Karpas-422 (cell line): ENCODE measurements at regions not wholly inside any gene's neighbourhood (a gene's known extent, or its start where the extent isn't known, plus 50 kb on each side); places are given as distances from the start of the nearest gene placed in this dataset.

Experiments used
- DNase-seq: peaks from one replicate; pipeline ENCODE4 v3.0.0-alpha.2; 2015
- H2AFZ ChIP-seq: fragments of 200-600 bp; sonication (generic); 2 replicates; pipeline ENCODE4 v1.6.1; 2014; ENCODE audit warnings: antibody characterized with exemption, low read length, mixed read lengths
- H3K27ac ChIP-seq: fragments of 200-600 bp; sonication (generic); 2 replicates; pipeline ENCODE4 v1.5.1; 2014; ENCODE audit warnings: mild to moderate bottlenecking, low read length, moderate library complexity
- H3K27me3 ChIP-seq: fragments of 200-600 bp; sonication (generic); 2 replicates; pipeline ENCODE4 v1.6.1; 2014; ENCODE audit warnings: low read length, mixed read lengths
- H3K36me3 ChIP-seq: fragments of 200-600 bp; sonication (generic); 2 replicates; pipeline ENCODE4 v1.6.1; 2014; ENCODE audit warnings: low read length, mixed read lengths; ENCODE audit not compliant: insufficient read depth
- H3K4me1 ChIP-seq: fragments of 200-600 bp; sonication (generic); 2 replicates; pipeline ENCODE4 v1.6.1; 2014; ENCODE audit warnings: mild to moderate bottlenecking, low read length, mixed read lengths
- H3K4me2 ChIP-seq: fragments of 200-600 bp; sonication (generic); 2 replicates; pipeline ENCODE4 v1.6.1; 2014; ENCODE audit warnings: low read length, low read depth, mild to moderate bottlenecking; ENCODE audit not compliant: poor library complexity, severe bottlenecking
- H3K4me3 ChIP-seq: fragments of 200-600 bp; sonication (generic); 2 replicates; pipeline ENCODE4 v1.5.1; 2014; ENCODE audit warnings: mild to moderate bottlenecking, antibody characterized with exemption, low read length, mixed read lengths
- H3K79me2 ChIP-seq: fragments of 200-600 bp; sonication (generic); 2 replicates; pipeline ENCODE4 v1.6.1; 2014; ENCODE audit warnings: mild to moderate bottlenecking, low read length, mixed read lengths
- H3K9ac ChIP-seq: fragments of 200-600 bp; sonication (generic); 2 replicates; pipeline ENCODE4 v1.6.0; 2014; ENCODE audit warnings: low read length
- H3K9me2 ChIP-seq: fragments of 200-600 bp; sonication (generic), shearing (Covaris generic); replicated peaks from 2 replicates; pipeline ENCODE4 v1.6.0; 2014; ENCODE audit warnings: mild to moderate bottlenecking, low read length, moderate library complexity; ENCODE audit not compliant: insufficient read depth
- H3K9me3 ChIP-seq: fragments of 300-700, 200-600 bp; sonication (generic); 2 replicates; pipeline ENCODE4 v1.6.1; 2014; ENCODE audit warnings: low read length, mixed read lengths
- H4K20me1 ChIP-seq: fragments of 200-600 bp; sonication (generic); 2 replicates; pipeline ENCODE4 v1.6.1; 2014; ENCODE audit warnings: mild to moderate bottlenecking, antibody characterized with exemption, low read length, low read depth; ENCODE audit not compliant: insufficient read depth

- no peak overlapping the region for H3K4me2 ChIP-seq
- H3K79me2 ChIP-seq = no peaks in the 10 kb centered on the region
- no peaks in the 10 kb centered on the region for H3K36me3 ChIP-seq
- no peak overlapping the region for H3K9ac ChIP-seq
- no peaks in the 10 kb centered on the region for H3K9me3 ChIP-seq
- H2AFZ ChIP-seq = no peak overlapping the region
- H3K9me2 ChIP-seq = no peaks in the 10 kb centered on the region
- H3K27ac ChIP-seq = no peak overlapping the region
- H3K4me1 ChIP-seq = no peaks in the 10 kb centered on the region
- no peaks in the 10 kb centered on the region for H3K27me3 ChIP-seq
- no peak for DNase-seq
- no peaks in the 10 kb centered on the region for H4K20me1 ChIP-seq
- H3K4me3 ChIP-seq = no peak overlapping the region
Observed at GRCh38 chr6:43900560-43900915, 130.5 kb downstream of the VEGFA start.

- no peak overlapping the region for H3K4me3 ChIP-seq
- no peaks in the 10 kb centered on the region for H3K36me3 ChIP-seq
- no peaks in the 10 kb centered on the region for H3K9me2 ChIP-seq
- no peaks in the 10 kb centered on the region for H4K20me1 ChIP-seq
- H3K9ac ChIP-seq = no peak overlapping the region
- no peak for DNase-seq
- H3K27ac ChIP-seq = no peak overlapping the region
- no peaks in the 10 kb centered on the region for H3K79me2 ChIP-seq
- no peak overlapping the region for H2AFZ ChIP-seq
- no peak overlapping the region for H3K4me2 ChIP-seq
- no peaks in the 10 kb centered on the region for H3K27me3 ChIP-seq
- H3K4me1 ChIP-seq = no peaks in the 10 kb centered on the region
- no peaks in the 10 kb centered on the region for H3K9me3 ChIP-seq
Observed at GRCh38 chr6:43899830-43900229, 129.8 kb downstream of the VEGFA start.

- H3K4me2 ChIP-seq = no peak overlapping the region
- H3K9me3 ChIP-seq = no peaks in the 10 kb centered on the region
- H3K36me3 ChIP-seq = no peaks in the 10 kb centered on the region
- no peak overlapping the region for H3K27ac ChIP-seq
- no peaks in the 10 kb centered on the region for H3K79me2 ChIP-seq
- H4K20me1 ChIP-seq = no peaks in the 10 kb centered on the region
- no peak overlapping the region for H3K9ac ChIP-seq
- H3K4me3 ChIP-seq = no peak overlapping the region
- DNase-seq = no peak
- H3K9me2 ChIP-seq = no peaks in the 10 kb centered on the region
- no peak overlapping the region for H2AFZ ChIP-seq
- H3K4me1 ChIP-seq = no peaks in the 10 kb centered on the region
- H3K27me3 ChIP-seq = no peaks in the 10 kb centered on the region
Observed at GRCh38 chr6:43898358-43899131, 128.5 kb downstream of the VEGFA start.

- Histone ChIP-seq H4K20me1 (no peaks in the 10 kb centered on the region), H3K9ac (no peak overlapping the region), H3K4me2 (no peak overlapping the region), H3K4me1 (no peaks in the 10 kb centered on the region), H3K9me3 (no peaks in the 10 kb centered on the region), H3K79me2 (no peaks in the 10 kb centered on the region), H3K4me3 (no peak overlapping the region), H3K27ac (no peak overlapping the region), H3K36me3 (no peaks in the 10 kb centered on the region), H3K9me2 (no peaks in the 10 kb centered on the region), H2AFZ (no peak overlapping the region), H3K27me3 (no peaks in the 10 kb centered on the region)
- DNase-seq = no peak
Observed at GRCh38 chr6:43897571-43898302, 127.7 kb downstream of the VEGFA start.

GRCh38 chr6:43896329-43897255 lies 126.6 kb downstream of the VEGFA start:
- Histone ChIP-seq H3K9me2 (no peaks in the 10 kb centered on the region), H3K4me3 (no peak overlapping the region), H2AFZ (no peak overlapping the region), H3K9ac (no peak overlapping the region), H3K27ac (no peak overlapping the region), H3K36me3 (no peaks in the 10 kb centered on the region), H3K9me3 (no peaks in the 10 kb centered on the region), H3K4me2 (no peak overlapping the region), H3K79me2 (no peaks in the 10 kb centered on the region), H3K27me3 (no peaks in the 10 kb centered on the region), H3K4me1 (no peaks in the 10 kb centered on the region), H4K20me1 (no peaks in the 10 kb centered on the region)
- DNase-seq = no peak

- H3K27me3 ChIP-seq = no peaks in the 10 kb centered on the region
- H3K79me2 ChIP-seq = no peaks in the 10 kb centered on the region
- no peaks in the 10 kb centered on the region for H3K4me1 ChIP-seq
- H3K4me2 ChIP-seq = no peak overlapping the region
- H3K36me3 ChIP-seq = no peaks in the 10 kb centered on the region
- no peak overlapping the region for H2AFZ ChIP-seq
- no peak overlapping the region for H3K9ac ChIP-seq
- H3K27ac ChIP-seq = no peak overlapping the region
- H4K20me1 ChIP-seq = no peaks in the 10 kb centered on the region
- no peak for DNase-seq
- H3K9me2 ChIP-seq = no peaks in the 10 kb centered on the region
- no peaks in the 10 kb centered on the region for H3K9me3 ChIP-seq
- no peak overlapping the region for H3K4me3 ChIP-seq
Observed at GRCh38 chr6:43895656-43896328, 125.8 kb downstream of the VEGFA start.

- H3K4me2 ChIP-seq = no peak overlapping the region
- no peaks in the 10 kb centered on the region for H3K9me2 ChIP-seq
- H3K9ac ChIP-seq = no peak overlapping the region
- no peak for DNase-seq
- H3K4me1 ChIP-seq = no peaks in the 10 kb centered on the region
- no peaks in the 10 kb centered on the region for H3K79me2 ChIP-seq
- no peak overlapping the region for H3K4me3 ChIP-seq
- H3K27ac ChIP-seq = no peak overlapping the region
- H3K27me3 ChIP-seq = no peaks in the 10 kb centered on the region
- H4K20me1 ChIP-seq = no peaks in the 10 kb centered on the region
- H2AFZ ChIP-seq = no peak overlapping the region
- H3K36me3 ChIP-seq = no peaks in the 10 kb centered on the region
- no peaks in the 10 kb centered on the region for H3K9me3 ChIP-seq
Observed at GRCh38 chr6:43893073-43893472, 123.1 kb downstream of the VEGFA start.
